Naive B cell (primary cell): ENCODE measurements at regions not wholly inside any gene's neighbourhood (a gene's known extent, or its start where the extent isn't known, plus 50 kb on each side); places are given as distances from the start of the nearest gene placed in this dataset.
A peak's percentile ranks its signal among the peaks of the same experiment; 100 is the strongest.

Experiments used
- ATAC-seq, 2 donors: fragments of 150-1000 bp; cut with Tn5 transposase; 2 replicates each; pipeline ENCODE4 v1.10.0; 2021; ENCODE audit warnings: low read depth in 2 of 2, mild to moderate bottlenecking in 2 of 2, moderate library complexity in 2 of 2
- DNase-seq: peaks from one replicate; pipeline ENCODE4 v3.0.0; 2022
- H3K27ac Mint-ChIP-seq, 6 donors: one replicate each; pipeline ENCODE4 v1.8.0; 2020 to 2022; ENCODE audit warnings: mild to moderate bottlenecking in 6 of 6, mixed read lengths in 6 of 6, moderate library complexity in 5 of 6, inconsistent platforms in 2 of 6
- H3K27me3 Mint-ChIP-seq, 3 donors: one replicate each; pipeline ENCODE4 v1.8.0; 2021 to 2022; ENCODE audit warnings: mixed read lengths in 3 of 3, mild to moderate bottlenecking in 1 of 3
- H3K36me3 Mint-ChIP-seq, 2 donors: one replicate each; pipeline ENCODE4 v1.8.0; 2020 to 2022; ENCODE audit warnings: mixed read lengths in 2 of 2, inconsistent platforms in 1 of 2, mild to moderate bottlenecking in 1 of 2
- H3K4me1 Mint-ChIP-seq, 3 donors: one replicate each; pipeline ENCODE4 v1.8.0; 2020 to 2022; ENCODE audit warnings: mixed read lengths in 3 of 3, inconsistent platforms in 1 of 3, mild to moderate bottlenecking in 1 of 3, moderate library complexity in 1 of 3
- H3K4me3 Mint-ChIP-seq, 8 donors: one replicate each; pipeline ENCODE4 v1.8.0; 2020 to 2022; ENCODE audit warnings: mild to moderate bottlenecking in 8 of 8, mixed read lengths in 8 of 8, moderate library complexity in 8 of 8, inconsistent platforms in 2 of 8
- H3K9me3 Mint-ChIP-seq, 7 donors: one replicate each; pipeline ENCODE4 v1.8.0; 2020 to 2022; ENCODE audit warnings: mixed read lengths in 7 of 7, mild to moderate bottlenecking in 5 of 7, inconsistent platforms in 2 of 7, moderate library complexity in 1 of 7

DNA sequence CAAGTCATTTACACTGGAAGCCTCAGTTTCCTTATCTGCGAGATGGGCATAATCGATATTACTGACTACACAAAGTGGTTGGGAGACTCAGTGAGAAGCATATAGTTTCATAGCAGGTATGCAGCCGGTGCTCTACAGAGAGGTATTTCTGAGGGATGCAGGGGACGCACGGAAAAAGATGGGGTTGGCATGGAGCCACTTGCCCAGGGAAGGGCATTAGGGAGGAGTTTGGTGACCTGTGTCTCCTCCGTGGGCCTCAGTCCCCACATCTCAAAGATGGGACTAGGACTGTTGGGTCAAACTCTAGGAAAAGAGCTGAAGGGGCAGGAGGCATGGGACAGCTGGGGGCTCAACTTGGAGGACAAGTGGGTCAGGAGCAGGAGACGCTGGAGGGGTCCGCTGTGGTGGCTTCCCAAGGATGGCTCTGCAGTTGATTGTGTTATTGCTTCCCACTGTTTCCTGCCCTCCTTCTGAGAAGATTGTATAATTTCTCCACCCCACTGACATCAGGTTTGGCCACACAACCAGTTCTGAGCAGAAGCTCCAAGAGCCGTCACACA lies 158.6 kb upstream of the ALDH1B1 start:
- no peak for ATAC-seq
- H3K27ac Mint-ChIP-seq = no peak overlapping the region
- peaks cover 33 to 74% (median 44%) of the 10 kb centered on the region in 3 donors for H3K27me3 Mint-ChIP-seq

DNA sequence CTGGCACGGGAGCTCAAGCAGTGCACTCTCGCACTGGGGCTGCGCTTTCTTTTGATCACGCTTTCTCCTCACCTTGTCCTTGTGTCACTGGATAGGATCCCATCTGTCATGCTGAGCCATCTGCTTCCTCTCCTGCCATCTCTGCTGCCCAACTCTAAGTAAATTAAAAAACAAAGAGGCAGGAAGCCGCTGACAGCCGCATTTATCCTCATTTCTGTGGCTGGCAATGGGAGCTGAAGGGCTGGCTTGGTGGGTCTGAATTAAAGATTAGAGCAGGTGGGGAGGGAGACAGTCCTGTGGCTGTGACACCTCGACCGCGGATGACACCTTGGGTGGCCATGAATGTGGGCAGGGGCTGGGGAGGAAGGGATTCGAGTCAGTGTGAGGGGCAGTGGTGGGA lies 159.2 kb upstream of the ALDH1B1 start:
- no peaks in the 10 kb centered on the region for H3K36me3 Mint-ChIP-seq
- H3K4me1 Mint-ChIP-seq = peaks cover 0 to under 1% (median 0%) of the 10 kb centered on the region in 3 donors
- no peak overlapping the region for H3K27ac Mint-ChIP-seq
- peaks cover 33 to 78% (median 46%) of the 10 kb centered on the region in 3 donors for H3K27me3 Mint-ChIP-seq
- ATAC-seq (no peak), DNase-seq (no peak)
- no peaks in the 10 kb centered on the region for H3K9me3 Mint-ChIP-seq
- peak overlapping the region in 2 of 8 donors; percentile 11 to 84 for H3K4me3 Mint-ChIP-seq

More for the DNA sequence above, 158.6 kb upstream of the ALDH1B1 start:
- H3K36me3 Mint-ChIP-seq = no peaks in the 10 kb centered on the region
- no peak for DNase-seq
- no peaks in the 10 kb centered on the region for H3K4me1 Mint-ChIP-seq
- peaks cover 0 to 3% (median 0%) of the 10 kb centered on the region in 7 donors for H3K9me3 Mint-ChIP-seq
- H3K4me3 Mint-ChIP-seq = peak overlapping the region in 1 of 8 donors; percentile 84

DNA sequence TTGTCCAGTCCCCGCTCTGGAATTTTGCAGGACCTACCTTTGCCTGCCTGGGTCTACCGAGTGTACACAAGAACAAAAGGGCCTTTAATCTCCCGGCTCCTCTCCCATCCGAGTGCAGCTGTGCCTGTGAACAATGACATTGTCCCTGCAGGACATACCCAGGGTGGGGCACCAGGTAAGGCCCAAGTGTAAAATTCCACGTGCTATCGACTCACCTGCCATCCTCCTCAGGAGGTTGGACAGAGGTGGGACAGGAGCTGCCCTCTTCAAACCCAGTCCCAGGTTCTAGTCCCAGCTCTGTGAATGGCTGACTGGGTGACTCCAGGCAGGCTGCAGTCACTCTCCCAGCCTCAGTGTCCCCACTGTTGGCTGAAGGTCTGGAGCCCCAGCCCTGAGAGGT lies 159.6 kb upstream of the ALDH1B1 start:
- Mint-ChIP-seq H3K4me3 (peak overlapping the region in 1 of 8 donors; percentile 11), H3K27me3 (peaks cover 33 to 78% (median 46%) of the 10 kb centered on the region in 3 donors), H3K4me1 (peaks cover 0 to 5% (median 1%) of the 10 kb centered on the region in 3 donors), H3K36me3 (no peaks in the 10 kb centered on the region), H3K9me3 (no peaks in the 10 kb centered on the region), H3K27ac (no peak overlapping the region)
- ATAC-seq = no peak
- DNase-seq = no peak

GRCh38 chr9:38229504-38230155 lies 160.6 kb upstream of the SHB start:
- peaks cover 5 to 24% (median 18%) of the 10 kb centered on the region in 3 donors for H3K4me1 Mint-ChIP-seq
- no peaks in the 10 kb centered on the region for H3K36me3 Mint-ChIP-seq
- peaks cover 0 to 1% (median 0%) of the 10 kb centered on the region in 7 donors for H3K9me3 Mint-ChIP-seq
- ATAC-seq = no peak
- no peak for DNase-seq
- no peak overlapping the region for H3K27ac Mint-ChIP-seq
- H3K4me3 Mint-ChIP-seq = no peak overlapping the region
- H3K27me3 Mint-ChIP-seq = peaks cover 37 to 79% (median 54%) of the 10 kb centered on the region in 3 donors

DNA sequence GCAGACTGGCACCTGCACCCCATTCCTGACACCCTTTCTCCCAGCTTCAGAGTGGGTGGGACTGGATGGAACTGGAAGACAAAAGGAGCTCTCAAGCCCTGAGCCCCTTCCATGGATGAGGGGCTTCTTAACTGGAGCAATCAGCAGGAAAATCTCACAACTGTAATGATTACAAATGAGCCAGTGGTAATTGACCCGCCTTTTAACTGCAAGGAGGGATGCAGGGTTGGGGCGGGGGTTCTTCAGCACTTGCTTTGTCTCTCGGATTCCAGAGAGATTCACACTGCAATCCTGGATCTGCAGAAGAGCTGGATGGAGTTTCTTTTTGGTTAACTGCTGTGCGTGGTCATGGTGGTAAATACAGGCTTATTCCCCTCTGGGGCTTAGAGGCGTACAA lies 160.1 kb upstream of the SHB start:
- no peak overlapping the region for H3K4me3 Mint-ChIP-seq
- no peak for DNase-seq
- peaks cover 5 to 24% (median 18%) of the 10 kb centered on the region in 3 donors for H3K4me1 Mint-ChIP-seq
- H3K9me3 Mint-ChIP-seq = peaks cover 0 to 1% (median 0%) of the 10 kb centered on the region in 7 donors
- no peaks in the 10 kb centered on the region for H3K36me3 Mint-ChIP-seq
- ATAC-seq = no peak
- no peak overlapping the region for H3K27ac Mint-ChIP-seq
- H3K27me3 Mint-ChIP-seq = peaks cover 36 to 73% (median 58%) of the 10 kb centered on the region in 3 donors

DNA sequence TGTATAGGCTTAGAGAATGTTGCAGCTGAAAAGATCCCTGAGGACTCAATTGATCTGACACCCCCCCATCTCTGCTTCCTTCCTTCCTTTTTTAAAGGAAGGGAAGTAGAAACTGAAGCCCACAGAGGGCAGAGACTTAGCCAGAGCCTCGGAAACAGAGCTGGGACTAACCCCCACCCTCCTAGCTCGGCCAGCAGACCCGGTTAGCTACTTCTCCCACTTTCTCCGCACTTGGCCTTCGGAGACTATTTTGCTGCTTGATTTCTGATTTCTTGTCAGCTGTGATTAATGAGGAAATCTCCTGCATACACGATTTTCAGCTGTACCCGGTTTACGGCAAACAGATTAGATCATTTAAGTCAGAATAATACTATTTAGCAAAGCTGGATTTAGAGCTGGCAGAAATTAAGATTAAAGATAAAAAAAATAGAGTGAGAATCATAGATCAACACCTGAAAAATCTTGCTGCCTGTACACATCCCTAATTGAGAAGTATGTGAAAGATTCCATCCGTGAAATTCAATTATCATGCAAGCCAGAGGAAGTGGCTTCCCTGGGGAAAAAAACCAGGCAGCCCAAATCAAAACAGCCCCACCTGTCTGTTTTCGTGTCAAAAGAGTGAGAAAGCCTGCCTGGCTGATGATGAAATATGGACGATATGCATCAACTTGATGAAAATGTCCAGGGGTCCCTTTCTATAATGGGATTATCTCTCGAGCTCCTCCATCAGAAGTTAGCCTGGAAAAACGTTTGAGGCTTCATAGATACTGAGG lies 159.5 kb upstream of the SHB start:
- peak overlapping the region in 1 of 8 donors; percentile 63 for H3K4me3 Mint-ChIP-seq
- peaks cover 0 to 1% (median 0%) of the 10 kb centered on the region in 7 donors for H3K9me3 Mint-ChIP-seq
- H3K27ac Mint-ChIP-seq = no peak overlapping the region
- peaks cover 5 to 24% (median 18%) of the 10 kb centered on the region in 3 donors for H3K4me1 Mint-ChIP-seq
- H3K27me3 Mint-ChIP-seq = peaks cover 31 to 68% (median 53%) of the 10 kb centered on the region in 3 donors
- DNase-seq (no peak), ATAC-seq (no peak)
- H3K36me3 Mint-ChIP-seq = no peaks in the 10 kb centered on the region

GRCh38 chr9:38227656-38228055 lies 158.6 kb upstream of the SHB start:
- Mint-ChIP-seq H3K4me1 (peaks cover 5 to 24% (median 18%) of the 10 kb centered on the region in 3 donors), H3K4me3 (peak overlapping the region in 4 of 8 donors; percentile 32 to 63 (median 50)), H3K27me3 (peaks cover 30 to 62% (median 52%) of the 10 kb centered on the region in 3 donors), H3K36me3 (no peaks in the 10 kb centered on the region), H3K9me3 (peaks cover 0 to 1% (median 0%) of the 10 kb centered on the region in 7 donors), H3K27ac (no peak overlapping the region)
- ATAC-seq = no peak
- DNase-seq = no peak

- H3K4me3 Mint-ChIP-seq = peak overlapping the region in 5 of 8 donors; percentile 32 to 63 (median 51)
- DNase-seq (peak; percentile 18), ATAC-seq (peak; percentile 49 to 65)
- H3K27ac Mint-ChIP-seq = peak overlapping the region in 1 of 6 donors; percentile 66
- no peaks in the 10 kb centered on the region for H3K36me3 Mint-ChIP-seq
- peaks cover 0 to 1% (median 0%) of the 10 kb centered on the region in 7 donors for H3K9me3 Mint-ChIP-seq
- peaks cover 5 to 24% (median 18%) of the 10 kb centered on the region in 3 donors for H3K4me1 Mint-ChIP-seq
- H3K27me3 Mint-ChIP-seq = peaks cover 26 to 58% (median 47%) of the 10 kb centered on the region in 3 donors
These were observed 158.1 kb upstream of the SHB start for GRCh38 chr9:38227061-38227540.

DNA sequence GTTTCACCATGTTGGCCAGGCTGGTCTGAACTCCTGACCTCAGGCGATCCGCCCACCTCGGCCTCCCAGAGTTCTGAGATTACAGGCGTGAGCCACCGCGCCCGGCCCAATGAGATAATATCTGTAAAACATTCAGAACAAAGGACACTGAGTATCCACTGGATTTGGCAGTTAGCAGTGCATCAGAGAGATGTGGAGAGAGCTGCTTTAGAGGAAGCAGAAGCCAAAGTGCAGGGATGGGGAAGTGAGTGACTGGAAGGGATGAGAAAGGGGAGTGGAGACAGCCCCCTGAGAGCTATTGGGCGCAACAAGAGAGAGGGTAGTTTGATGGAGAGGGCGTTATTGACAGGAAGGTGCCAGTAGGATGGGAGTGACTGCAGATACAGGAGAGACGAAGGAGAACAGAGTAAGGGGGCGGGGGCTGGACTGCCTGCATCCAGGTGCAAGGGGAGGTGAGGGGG lies 157.5 kb upstream of the SHB start:
- Mint-ChIP-seq H3K36me3 (no peaks in the 10 kb centered on the region), H3K4me3 (peak overlapping the region; percentile 8 to 91 (median 65)), H3K4me1 (peaks cover 5 to 24% (median 18%) of the 10 kb centered on the region in 3 donors), H3K9me3 (peaks cover 0 to 3% (median 0%) of the 10 kb centered on the region in 7 donors), H3K27ac (peak overlapping the region in 3 of 6 donors; percentile 42 to 89 (median 75)), H3K27me3 (peaks cover 25 to 52% (median 42%) of the 10 kb centered on the region in 3 donors)
- ATAC-seq (no peak), DNase-seq (no peak)

DNA sequence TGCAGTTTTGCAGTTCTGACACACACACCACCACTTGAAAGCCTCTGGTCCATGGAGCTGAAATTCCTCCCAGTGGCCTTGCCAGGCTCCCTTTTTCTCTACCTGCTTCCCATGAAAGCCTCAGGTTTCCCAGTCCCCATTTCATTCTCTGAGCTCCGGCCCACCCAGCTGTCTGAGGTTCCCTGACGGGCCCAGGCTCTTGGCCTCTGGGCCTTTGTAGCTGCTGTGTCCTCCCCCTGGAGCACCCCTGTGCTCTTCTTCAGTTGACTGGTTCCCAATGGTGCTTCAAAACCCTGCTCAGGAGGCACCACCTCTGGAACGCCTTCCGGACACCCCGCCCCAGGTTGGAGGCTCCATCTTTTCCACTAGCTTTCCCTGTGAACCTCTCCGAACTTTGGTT lies 155.9 kb upstream of the SHB start:
- H3K4me1 Mint-ChIP-seq = peaks cover 5 to 24% (median 18%) of the 10 kb centered on the region in 3 donors
- ATAC-seq (no peak), DNase-seq (no peak)
- no peak overlapping the region for H3K4me3 Mint-ChIP-seq
- no peak overlapping the region for H3K27ac Mint-ChIP-seq
- H3K27me3 Mint-ChIP-seq = peaks cover 16 to 44% (median 40%) of the 10 kb centered on the region in 3 donors
- no peaks in the 10 kb centered on the region for H3K36me3 Mint-ChIP-seq
- peaks cover 0 to 3% (median 0%) of the 10 kb centered on the region in 7 donors for H3K9me3 Mint-ChIP-seq

- no peak overlapping the region for H3K27ac Mint-ChIP-seq
- no peaks in the 10 kb centered on the region for H3K4me1 Mint-ChIP-seq
- H3K9me3 Mint-ChIP-seq = peaks cover 0 to 9% (median 1%) of the 10 kb centered on the region in 7 donors
- H3K36me3 Mint-ChIP-seq = no peaks in the 10 kb centered on the region
- DNase-seq (no peak), ATAC-seq (no peak)
- H3K27me3 Mint-ChIP-seq = peaks cover 8 to 16% (median 15%) of the 10 kb centered on the region in 3 donors
- H3K4me3 Mint-ChIP-seq = no peak overlapping the region
These were observed 147.5 kb upstream of the SHB start for GRCh38 chr9:38216572-38216971.

GRCh38 chr9:38215465-38215864 lies 146.4 kb upstream of the SHB start:
- ATAC-seq (no peak), DNase-seq (no peak)
- no peaks in the 10 kb centered on the region for H3K36me3 Mint-ChIP-seq
- H3K27ac Mint-ChIP-seq = no peak overlapping the region
- no peaks in the 10 kb centered on the region for H3K4me1 Mint-ChIP-seq
- H3K27me3 Mint-ChIP-seq = peaks cover 8 to 16% (median 15%) of the 10 kb centered on the region in 3 donors
- no peak overlapping the region for H3K4me3 Mint-ChIP-seq
- H3K9me3 Mint-ChIP-seq = peaks cover 0 to 9% (median 1%) of the 10 kb centered on the region in 7 donors

GRCh38 chr9:38214432-38214831 lies 145.4 kb upstream of the SHB start:
- Mint-ChIP-seq H3K4me3 (no peak overlapping the region), H3K4me1 (no peaks in the 10 kb centered on the region), H3K36me3 (no peaks in the 10 kb centered on the region), H3K27ac (no peak overlapping the region), H3K9me3 (peaks cover 0 to 6% (median 1%) of the 10 kb centered on the region in 7 donors), H3K27me3 (peaks cover 11 to 16% (median 15%) of the 10 kb centered on the region in 3 donors)
- DNase-seq = no peak
- no peak for ATAC-seq
